Right ventricle myocardium superior (tissue), 1 donor: ENCODE measurements at regions not wholly inside any gene's neighbourhood (a gene's known extent, or its start where the extent isn't known, plus 50 kb on each side); places are given as distances from the start of the nearest gene placed in this dataset.
"Not testable (repeated sequence)": the region's sequence is repeated elsewhere in the genome, so short reads cannot be mapped to it uniquely, and the experiment has no call there.

Experiments
- ATAC-seq: fragments of 200-7000 bp; cut with Tn5 transposase; one replicate; pipeline ENCODE4 v1.9.1; 2020; ENCODE audit warnings: mild to moderate bottlenecking; ENCODE audit not compliant: poor library complexity
- DNase-seq: peaks from one replicate; pipeline ENCODE4 v3.0.0-alpha.2; 2020
- intact Hi-C: fragments of 100-400 bp; cut with DNase I; formaldehyde crosslinking; loops from one replicate; pipeline ENCODE4 v1.11.2; 2022
- donor health status: DM: no; HTN: yes; CAD: no; lungs with severe emphysema.

DNA sequence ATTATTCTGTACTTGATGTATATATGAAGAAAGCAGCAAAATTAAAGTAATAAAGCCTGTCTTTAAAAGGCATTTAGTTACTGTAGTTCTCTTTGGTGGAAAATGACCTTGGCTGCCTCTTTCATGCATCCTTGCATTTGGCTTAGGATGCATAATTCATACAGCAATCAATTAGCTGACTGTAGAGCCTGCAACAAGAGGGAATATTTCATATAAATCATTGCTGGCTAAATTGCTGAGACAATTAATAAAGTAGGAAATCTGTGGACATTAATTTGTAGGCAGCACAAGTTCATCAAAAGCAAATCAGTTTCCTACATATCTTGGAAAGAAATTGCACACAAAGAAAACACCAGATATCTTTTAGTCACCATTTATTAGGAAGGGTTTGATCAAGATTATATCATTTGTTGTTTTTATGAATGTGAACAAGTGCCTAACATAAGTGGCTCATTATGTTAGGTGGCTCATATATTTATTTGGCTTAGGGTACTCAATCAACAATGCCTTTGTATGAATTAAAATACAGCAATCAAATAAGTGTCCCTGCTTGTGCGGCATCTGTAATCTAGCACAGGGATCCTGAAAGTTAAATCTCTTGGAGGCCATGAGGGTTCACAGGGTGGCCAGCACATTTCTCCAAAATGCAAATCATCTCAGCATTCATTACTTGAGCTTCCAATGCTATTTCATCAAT is 220.4 kb upstream of the SPOPL start:
- no peak for ATAC-seq
- intact Hi-C loops, result no loop called here
- DNase-seq, result no peak

DNA sequence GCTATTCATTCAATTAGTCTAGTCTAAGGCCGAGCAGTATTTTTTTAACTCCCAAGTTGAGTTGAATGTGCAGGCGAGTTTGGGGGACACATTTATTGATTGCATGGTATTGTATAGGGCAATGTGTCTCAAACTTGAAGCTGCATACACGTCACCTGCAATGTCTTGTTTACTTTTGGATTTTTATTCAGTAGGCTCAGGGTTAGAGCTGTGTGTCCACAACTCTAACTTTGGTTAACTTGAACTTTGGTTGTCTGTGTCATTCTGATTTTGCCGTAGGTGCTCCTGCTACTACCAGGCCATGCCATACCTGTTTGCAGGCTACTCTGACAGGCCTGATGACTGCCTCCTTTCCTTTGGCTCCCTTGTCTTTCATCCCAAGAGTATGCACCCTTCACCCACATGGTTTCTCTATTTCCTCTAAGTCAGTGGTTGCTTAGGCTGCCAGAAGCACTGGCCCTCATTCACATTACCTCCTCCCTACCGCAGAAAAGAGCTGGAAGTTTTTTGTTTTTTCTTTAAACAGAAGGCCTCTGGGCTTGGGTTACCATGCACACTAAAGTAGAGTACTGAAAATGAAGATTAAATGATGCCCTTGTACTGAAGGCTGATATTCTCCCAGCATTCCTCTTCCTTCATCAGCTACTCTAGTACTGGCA is 219.4 kb upstream of the SPOPL start:
- no peak for ATAC-seq
- no peak for DNase-seq
- intact Hi-C loops, result no loop called here

DNA sequence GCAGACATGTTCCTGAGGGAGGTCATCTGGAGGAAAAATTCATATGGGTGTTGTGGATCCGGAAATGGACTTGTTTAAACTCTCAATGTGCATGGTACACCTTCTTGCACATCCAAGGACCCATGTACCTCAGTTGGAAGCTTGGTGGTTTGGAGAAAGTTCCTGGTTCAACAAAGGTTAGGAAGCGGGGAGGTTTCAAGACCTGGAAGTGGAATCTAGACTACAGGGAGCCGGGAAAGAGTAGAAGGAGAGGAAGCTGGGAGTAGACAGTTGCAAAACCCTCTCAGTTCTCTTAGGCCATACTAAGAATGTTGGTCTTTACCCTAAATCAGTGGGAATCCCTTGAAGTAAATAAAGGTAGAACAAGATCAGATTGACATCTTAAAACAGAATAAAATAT is 209.8 kb upstream of the SPOPL start:
- intact Hi-C loops, result no loop called here
- ATAC-seq (no peak), DNase-seq (no peak)

DNA sequence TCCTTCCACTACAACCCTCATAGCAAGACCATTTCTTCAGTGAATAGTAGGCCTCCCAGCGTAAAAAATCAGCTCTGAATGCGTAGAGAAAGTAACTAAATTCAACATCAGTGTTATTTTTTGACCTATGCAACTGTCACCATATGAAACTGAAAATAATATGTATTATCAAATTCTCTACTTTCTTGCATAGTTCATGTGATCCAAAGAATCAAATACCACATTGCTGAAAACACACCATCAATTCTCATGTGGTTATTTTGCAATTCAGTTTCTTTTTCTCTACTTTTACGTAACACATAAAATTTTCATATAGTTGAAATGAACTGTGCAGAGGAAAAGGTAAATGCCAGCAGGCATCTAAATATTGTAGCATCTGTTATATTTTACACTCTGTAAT is 208.5 kb upstream of the SPOPL start:
- intact Hi-C loops, result no loop called here
- DNase-seq (no peak), ATAC-seq (no peak)

DNA sequence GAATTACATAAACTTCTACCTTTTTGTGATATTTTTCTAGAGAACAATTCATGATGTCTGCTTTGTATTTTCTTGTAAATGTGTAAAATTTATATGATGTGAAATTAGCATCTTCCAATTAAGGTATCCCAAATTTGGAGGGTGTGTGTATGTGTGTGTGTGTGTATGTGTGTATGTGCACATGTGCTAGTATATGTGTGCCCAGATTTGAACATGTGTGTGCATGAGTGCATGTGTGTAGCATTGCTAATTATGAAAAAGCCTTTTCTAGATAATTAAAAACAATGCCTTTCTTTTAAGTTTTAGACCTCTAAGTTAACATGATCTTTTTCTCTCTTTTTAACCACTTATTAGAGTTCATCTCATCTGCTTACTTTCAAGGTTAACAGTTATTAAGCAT is 208.0 kb upstream of the SPOPL start:
- no peak for DNase-seq
- intact Hi-C loops, result no loop called here
- ATAC-seq, result no peak

DNA sequence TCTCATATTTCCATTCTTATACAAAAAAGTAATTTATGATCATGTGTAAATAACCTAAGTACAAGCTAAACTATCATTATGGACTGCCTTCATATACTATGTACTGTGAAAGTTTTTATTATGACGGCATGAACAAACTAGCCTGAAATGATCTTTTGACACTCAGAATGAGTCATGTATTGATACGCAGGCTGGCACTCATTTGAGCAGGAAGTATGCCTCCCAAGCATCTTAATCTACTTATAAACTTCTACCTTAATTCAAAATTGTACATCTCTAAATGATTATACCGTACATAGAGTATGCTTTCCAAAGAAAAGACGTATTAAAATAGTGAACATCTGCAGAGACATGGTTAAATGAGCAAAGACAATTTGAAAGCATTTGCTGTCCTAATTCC is 207.1 kb upstream of the SPOPL start:
- ATAC-seq, result no peak
- DNase-seq, result no peak
- intact Hi-C loops, result no loop called here

DNA sequence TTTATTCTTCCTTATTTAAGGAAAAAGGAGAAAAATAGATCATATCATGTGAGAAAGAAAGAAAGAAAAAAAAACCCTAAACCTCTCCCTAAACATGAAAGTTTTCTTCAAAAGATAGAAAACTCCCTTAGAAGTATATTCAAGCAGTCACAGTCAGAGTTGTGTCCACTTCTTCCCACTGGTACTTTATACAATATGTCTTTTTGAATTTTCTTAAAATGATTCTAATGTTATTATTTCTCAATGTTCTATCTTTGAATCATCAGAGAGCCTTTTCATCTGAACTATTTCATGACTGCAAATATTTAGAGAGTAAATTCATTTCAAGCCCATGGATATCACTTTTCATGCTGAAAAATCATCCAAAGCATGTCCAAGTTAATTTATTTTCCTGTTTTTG is 205.2 kb upstream of the SPOPL start:
- no peak for DNase-seq
- ATAC-seq, result no peak
- intact Hi-C loops, result no loop called here

DNA sequence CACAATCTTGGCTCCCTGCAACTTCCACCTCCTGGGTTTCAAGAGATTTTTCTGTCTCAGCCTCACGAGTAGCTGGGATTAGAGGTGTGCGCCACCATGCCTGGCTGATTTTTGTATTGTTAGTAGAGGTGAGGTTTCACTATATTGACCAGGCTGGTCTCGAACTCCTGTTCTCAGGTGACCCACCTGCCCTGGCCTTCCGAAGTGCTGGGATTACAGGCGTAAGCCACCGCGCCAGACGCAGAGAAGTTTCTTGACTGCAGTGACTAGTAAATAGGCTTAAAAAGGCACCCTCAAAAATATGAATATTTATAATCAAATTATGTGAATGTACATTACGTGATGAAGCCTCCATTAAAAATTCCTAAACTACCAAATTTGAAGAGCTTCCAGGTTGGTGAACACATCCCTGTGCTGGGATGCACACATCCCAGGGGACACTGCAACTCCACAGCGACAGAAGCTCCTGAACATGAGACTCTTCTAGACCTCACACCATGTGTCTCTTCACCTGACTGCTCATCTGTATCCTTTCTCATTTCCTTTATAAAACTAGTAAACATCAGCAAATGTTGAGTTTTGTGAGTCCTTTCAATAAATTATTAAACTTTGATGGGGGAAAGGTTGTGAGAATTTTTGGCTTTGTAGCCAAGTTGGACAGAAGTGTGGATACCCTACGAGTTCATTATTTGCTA is 203.3 kb upstream of the SPOPL start:
- intact Hi-C loops, result no loop called here
- no peak for ATAC-seq
- DNase-seq, result no peak

DNA sequence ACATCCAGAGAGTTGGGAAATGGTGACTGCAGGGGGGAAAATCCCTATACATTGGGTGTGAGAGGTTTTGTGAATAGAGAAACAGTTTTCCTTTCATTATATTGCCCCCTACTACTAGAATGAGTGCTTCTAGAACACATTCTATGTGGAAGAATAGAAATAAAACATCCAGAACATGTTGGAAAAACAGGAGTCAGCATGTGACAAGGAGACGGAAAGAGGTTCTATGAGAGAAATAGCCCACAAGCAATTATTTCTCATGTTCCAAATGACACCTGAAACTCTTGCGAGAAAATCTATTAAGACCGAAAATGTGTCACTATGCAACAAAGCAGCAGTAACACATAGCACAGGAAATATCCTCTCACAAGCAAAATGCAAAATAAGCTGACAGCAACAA is 202.7 kb upstream of the SPOPL start:
- DNase-seq, result no peak
- intact Hi-C loops, result no loop called here
- no peak for ATAC-seq

DNA sequence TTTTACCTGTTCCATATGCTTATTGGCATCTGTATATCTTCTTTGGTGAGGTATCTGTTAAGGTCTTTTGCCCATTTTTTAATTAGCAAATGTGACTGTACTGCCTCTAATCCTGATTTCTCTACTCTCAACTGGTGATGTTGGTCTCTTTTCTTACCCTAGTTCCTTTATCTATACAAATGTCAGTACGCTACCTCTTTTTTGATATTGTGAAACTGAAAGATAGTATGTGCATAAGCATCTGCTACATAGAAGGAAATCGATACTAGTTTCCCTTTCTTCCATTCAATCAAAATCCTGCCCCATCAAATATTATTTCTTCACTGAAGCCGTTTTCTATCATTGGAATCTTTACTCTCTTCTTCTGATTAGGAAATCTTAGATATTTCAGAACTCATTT is 194.9 kb upstream of the SPOPL start:
- no peak for DNase-seq
- intact Hi-C loops, result no loop called here
- ATAC-seq, result no peak

DNA sequence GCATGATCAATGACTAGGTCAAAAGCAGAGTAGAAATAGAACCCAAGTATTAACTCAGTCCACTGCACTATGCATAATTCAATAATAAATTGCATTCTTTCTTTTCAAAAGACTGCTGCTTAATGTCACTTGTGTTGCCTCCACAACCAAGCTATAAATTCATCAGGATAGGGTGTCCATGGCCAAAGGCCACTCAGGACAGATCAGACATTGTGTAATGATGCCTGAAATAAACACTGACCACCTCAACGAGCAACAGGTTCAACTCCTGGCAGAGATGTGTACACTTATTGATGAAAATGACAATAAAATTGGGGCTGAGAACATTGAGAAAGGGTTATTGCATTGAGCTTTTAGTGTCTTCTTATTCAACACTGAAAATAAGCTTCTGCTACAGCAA is 194.5 kb upstream of the SPOPL start:
- ATAC-seq, result no peak
- intact Hi-C loops, result no loop called here
- no peak for DNase-seq

DNA sequence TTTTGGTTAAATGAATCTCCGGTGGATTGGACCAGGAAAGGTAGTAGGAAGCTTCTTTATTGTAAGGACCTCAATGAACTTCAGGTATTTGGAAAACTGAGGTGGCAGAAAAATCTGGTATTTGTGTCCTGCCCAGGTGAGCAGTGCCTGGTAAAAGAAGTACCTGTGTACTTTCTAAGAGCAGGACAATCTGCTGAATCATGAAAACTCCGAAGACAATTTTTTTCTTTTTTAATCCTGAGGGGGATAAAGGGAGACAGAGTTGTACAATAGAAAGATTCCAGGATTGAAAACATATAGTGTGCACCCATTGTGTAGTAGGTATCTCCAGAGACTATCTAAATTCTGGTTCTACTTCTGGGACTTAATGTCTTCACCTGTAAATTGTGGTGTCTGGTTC is 191.8 kb upstream of the SPOPL start:
- intact Hi-C loops, result no loop called here
- ATAC-seq (no peak), DNase-seq (no peak)

DNA sequence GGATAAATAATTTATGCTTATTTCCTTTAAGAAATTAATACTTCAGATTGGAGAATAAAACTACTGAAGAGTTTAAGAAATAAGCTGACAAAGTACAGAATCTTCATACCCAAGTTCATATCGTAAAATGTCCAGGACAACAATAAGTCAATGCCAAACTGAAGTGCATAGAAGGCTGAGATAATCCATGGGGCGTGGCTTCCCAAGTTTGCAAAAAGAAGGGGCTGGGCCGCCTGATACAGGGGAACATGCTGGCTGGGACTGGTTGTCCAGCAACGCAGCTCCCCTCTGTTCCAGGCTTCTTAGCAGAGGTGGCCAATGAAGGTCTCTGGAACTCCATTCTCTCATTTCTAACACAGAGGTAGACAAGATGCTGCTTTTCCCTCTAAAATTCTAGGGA is 189.5 kb upstream of the SPOPL start:
- ATAC-seq, result no peak
- intact Hi-C loops, result no loop called here
- DNase-seq, result no peak

DNA sequence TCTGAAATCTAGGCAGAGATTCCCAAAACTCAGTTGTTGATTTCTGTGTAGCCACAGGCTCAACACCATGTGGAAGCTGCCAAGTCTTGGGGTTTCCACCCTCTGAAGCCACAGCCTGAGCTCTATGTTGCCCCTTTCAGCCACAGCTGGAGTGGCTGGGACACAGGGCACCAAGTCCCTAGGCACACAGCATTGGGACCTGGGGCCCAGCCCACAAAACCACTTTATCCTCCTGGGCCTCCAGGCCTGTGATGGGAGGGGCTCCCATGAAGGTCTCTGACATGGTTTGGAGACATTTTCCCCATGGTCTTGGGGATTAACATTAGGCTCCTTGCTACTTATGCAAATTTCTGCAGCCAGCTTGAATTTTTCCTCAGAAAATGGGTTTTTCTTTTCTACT is 186.0 kb upstream of the SPOPL start:
- intact Hi-C loops, DNase-seq, ATAC-seq: not testable (repeated sequence)

DNA sequence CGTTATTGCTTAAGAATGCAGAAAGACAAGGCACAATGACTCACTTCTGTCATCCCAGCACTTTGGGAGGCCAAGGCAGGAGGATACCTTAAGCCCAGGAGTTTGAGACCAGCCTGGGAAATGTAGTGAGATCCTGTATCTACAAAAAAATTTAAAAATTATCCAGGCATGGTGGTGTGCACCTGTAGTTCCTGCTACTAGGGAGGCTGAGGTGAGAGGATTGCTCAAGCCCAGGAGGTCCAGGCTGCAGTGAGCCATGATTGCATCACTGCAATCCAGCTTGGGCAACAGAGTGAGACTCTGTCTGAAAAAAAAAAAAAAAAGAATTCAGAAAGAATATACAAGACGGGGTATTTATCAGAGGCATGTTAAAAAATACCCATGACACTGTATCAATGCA is 182.0 kb upstream of the SPOPL start:
- ATAC-seq (no peak), DNase-seq (no peak)
- intact Hi-C loops, result no loop called here

DNA sequence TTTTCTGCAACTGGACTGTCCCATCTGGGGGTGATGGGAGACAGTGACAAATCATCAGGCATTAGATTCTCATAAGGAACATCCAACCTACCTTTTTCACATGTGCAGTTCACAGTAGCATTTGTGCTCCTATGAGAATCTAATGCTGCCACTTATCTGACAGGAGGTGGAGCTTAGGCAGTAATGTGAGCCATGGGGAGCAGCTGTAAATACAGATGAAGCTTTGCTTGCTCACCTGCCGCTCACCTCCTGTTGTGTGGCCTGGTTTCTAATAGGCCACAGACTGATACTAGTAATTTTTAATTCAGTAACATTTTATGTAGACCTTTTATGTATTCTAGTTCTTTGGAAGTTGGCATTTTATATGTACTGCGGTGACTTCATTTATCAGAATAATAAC is 180.1 kb upstream of the SPOPL start:
- intact Hi-C loops, result no loop called here
- ATAC-seq (no peak), DNase-seq (no peak)

DNA sequence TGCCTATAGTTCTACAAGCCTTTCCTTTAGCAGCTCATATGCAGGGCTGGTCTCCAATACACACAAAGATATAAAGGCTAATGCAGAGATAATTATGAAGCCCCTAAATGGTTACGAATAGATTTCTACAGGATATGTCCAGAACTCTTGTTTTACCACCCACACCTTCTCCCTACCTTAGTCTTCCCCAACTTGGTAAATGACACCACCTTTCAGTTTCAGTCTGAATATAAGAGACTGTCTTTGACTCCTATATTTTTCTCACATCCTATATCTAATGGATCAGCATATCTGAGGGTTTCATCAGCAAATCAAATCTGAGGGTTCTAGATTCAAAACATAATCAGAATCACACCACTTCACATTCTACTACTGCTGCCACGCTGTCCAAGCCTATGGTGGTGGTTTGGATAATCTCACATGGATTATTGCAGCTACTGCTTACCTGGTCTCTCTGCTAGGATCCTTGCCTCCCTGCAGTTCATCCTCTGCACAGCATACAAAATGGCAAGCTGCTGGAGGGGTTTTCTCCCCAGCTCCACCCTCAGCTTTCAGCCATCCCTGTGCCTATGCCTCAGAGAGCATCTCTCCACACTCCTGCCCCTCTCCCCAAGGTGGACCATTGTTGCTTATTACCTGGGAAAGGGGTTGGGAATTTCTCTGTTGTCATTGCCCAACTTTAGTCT is 178.0 kb upstream of the SPOPL start:
- intact Hi-C loops, result no loop called here
- no peak for ATAC-seq
- DNase-seq, result no peak

DNA sequence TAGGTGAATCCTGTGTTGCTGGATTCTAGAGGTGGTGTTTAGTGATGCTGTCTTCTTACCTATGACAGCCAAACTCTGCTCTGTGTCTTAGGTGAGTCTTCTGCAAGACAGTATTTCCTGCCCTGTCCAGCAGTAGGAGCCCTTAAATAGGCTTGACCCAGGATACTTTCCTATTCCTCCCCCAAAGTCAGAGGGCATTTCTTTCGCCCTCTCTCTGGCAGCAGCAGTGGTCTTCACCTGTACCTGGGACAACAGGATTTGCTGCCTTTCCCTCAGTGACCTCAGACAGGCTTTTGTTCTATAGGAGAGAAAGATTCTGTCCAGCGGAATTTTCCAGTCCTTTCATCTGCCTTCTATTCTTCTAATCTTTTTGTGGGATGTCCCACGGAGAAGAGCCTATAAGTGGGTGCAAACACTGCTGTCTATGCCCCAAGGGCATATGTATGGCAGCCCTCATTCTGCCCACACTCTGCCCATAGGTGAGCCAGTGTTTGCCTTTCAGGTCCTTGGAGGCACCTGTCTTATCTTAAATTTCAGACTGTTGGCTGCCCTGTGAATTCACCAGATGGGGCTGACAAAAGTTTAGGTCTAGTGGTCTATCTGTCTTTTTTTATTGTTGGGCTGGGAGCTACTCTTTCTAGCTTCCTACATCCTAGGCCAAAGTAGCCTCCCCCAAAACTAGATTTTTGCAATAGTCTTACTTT is 177.3 kb upstream of the SPOPL start:
- intact Hi-C loops, result no loop called here
- no peak for DNase-seq
- ATAC-seq, result no peak

DNA sequence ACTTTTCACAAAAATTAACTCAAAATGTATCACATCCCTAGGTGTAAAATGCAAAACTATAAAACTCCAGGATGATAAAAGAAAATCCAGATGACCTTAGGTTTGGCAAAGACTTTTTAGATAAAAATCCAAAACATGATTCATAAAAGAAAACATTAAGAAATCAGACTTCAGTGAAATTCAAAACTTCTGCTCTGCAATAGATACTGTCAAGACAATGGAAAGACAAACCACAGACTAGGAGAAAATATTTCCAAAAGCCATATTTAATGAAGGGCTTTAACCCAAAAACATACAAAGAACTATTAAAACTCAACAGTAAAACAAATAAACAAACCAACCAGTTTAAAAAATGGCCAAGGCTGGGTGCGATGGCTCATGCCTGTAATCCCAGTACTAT is 173.6 kb upstream of the SPOPL start:
- DNase-seq (no peak), ATAC-seq (no peak)
- intact Hi-C loops, result no loop called here
